ENCODE measurements at regions not wholly inside any gene's neighbourhood (a gene's known extent, or its start where the extent isn't known, plus 50 kb on each side); places are given as distances from the start of the nearest gene placed in this dataset.

DNA sequence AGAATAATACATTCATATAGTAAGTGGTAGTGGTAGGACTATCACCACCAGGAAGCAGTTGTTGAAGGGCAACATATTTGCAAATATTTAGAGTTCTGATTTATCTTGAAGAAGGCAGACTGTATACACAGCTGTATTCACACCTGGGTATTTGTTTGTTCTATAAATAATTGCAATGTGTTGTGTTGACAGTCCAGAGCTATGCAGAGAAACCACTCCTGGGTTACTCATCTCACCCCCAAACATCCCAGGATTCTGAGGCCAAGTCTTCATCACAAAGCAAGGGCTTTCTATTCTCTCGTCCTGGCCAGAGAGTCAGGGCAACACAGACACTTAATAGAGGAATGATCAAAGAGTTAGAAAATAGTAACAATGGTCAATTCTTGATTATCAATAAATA lies 102.1 kb upstream of the FAT3 start:
- no peak for TF ChIP-seq CTCF (conservative IDR thresholded peaks at IDR 0.05; ENCODE audit: low read depth, low read length)
- no peak overlapping the region for H3K27ac ChIP-seq

DNA sequence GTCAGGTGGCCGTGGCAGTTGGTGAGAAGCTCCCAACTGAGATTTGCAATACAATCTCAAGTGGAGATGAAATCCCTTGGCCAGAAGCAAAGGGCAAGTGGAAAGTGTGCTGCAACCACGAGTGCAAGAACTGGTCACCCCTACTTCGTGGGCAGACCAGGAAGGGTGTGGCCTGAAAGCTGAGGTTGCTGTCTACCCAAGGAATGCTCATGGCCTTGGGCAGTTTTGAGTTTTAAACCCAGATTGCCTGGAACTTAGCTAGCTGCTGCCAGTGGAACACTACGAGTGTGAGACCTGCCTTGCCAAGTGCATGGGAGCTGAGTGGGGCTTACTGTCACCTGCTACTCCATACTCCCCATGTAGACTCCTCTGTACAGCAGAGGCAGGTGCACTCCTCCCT lies 113.3 kb upstream of the FAT3 start:
- Histone ChIP-seq H3K36me3 (ENCODE audit: insufficient read depth) (no peaks in the 10 kb centered on the region), H4K20me1 (ENCODE audit: insufficient read depth) (no peaks in the 10 kb centered on the region), H3K27ac (no peak overlapping the region), H3K27me3 (ENCODE audit: insufficient read depth, low read depth) (no peaks in the 10 kb centered on the region), H3K4me1 (ENCODE audit: low read depth, poor library complexity, severe bottlenecking) (no peaks in the 10 kb centered on the region), H2AFZ (ENCODE audit: low read depth) (no peak overlapping the region), H3K4me3 (IDR thresholded peaks at IDR 0.05; ENCODE audit: insufficient read depth, low read depth, low read length) (no peak overlapping the region), H3K79me2 (ENCODE audit: insufficient read depth, low read depth) (no peaks in the 10 kb centered on the region), H3K9ac (no peak overlapping the region), H3K4me2 (no peak overlapping the region)
- no peak for TF ChIP-seq CTCF (conservative IDR thresholded peaks at IDR 0.05; ENCODE audit: low read depth, low read length)

More for the DNA sequence above, 102.1 kb upstream of the FAT3 start:
- Histone ChIP-seq H2AFZ (ENCODE audit: low read depth) (no peak overlapping the region), H3K9ac (no peak overlapping the region), H4K20me1 (ENCODE audit: insufficient read depth) (no peaks in the 10 kb centered on the region), H3K79me2 (ENCODE audit: insufficient read depth, low read depth) (no peaks in the 10 kb centered on the region), H3K4me1 (ENCODE audit: low read depth, poor library complexity, severe bottlenecking) (no peaks in the 10 kb centered on the region), H3K36me3 (ENCODE audit: insufficient read depth) (no peaks in the 10 kb centered on the region), H3K27me3 (ENCODE audit: insufficient read depth, low read depth) (no peaks in the 10 kb centered on the region), H3K4me2 (no peak overlapping the region), H3K4me3 (IDR thresholded peaks at IDR 0.05; ENCODE audit: insufficient read depth, low read depth, low read length) (no peak overlapping the region)

GRCh38 chr11:92109466-92109865 lies 115.2 kb upstream of the FAT3 start:
- H3K27me3 ChIP-seq (ENCODE audit: insufficient read depth, low read depth), result no peaks in the 10 kb centered on the region
- no peaks in the 10 kb centered on the region for H3K36me3 ChIP-seq (ENCODE audit: insufficient read depth)
- no peak for TF ChIP-seq CTCF (conservative IDR thresholded peaks at IDR 0.05; ENCODE audit: low read depth, low read length)
- no peak overlapping the region for H3K4me3 ChIP-seq (IDR thresholded peaks at IDR 0.05; ENCODE audit: insufficient read depth, low read depth, low read length)
- no peaks in the 10 kb centered on the region for H3K79me2 ChIP-seq (ENCODE audit: insufficient read depth, low read depth)
- H4K20me1 ChIP-seq (ENCODE audit: insufficient read depth), result no peaks in the 10 kb centered on the region
- H3K4me1 ChIP-seq (ENCODE audit: low read depth, poor library complexity, severe bottlenecking), result no peaks in the 10 kb centered on the region
- no peak overlapping the region for H3K27ac ChIP-seq
- no peak overlapping the region for H3K4me2 ChIP-seq
- no peak overlapping the region for H3K9ac ChIP-seq
- H2AFZ ChIP-seq (ENCODE audit: low read depth), result no peak overlapping the region

GRCh38 chr11:92107331-92107730 lies 117.3 kb upstream of the FAT3 start:
- H2AFZ ChIP-seq (ENCODE audit: low read depth), result no peak overlapping the region
- TF ChIP-seq CTCF (conservative IDR thresholded peaks at IDR 0.05; ENCODE audit: low read depth, low read length), result no peak
- H3K4me3 ChIP-seq (IDR thresholded peaks at IDR 0.05; ENCODE audit: insufficient read depth, low read depth, low read length), result no peak overlapping the region
- H3K36me3 ChIP-seq (ENCODE audit: insufficient read depth), result no peaks in the 10 kb centered on the region
- no peaks in the 10 kb centered on the region for H4K20me1 ChIP-seq (ENCODE audit: insufficient read depth)
- H3K4me2 ChIP-seq, result no peak overlapping the region
- no peaks in the 10 kb centered on the region for H3K27me3 ChIP-seq (ENCODE audit: insufficient read depth, low read depth)
- no peak overlapping the region for H3K27ac ChIP-seq
- no peaks in the 10 kb centered on the region for H3K79me2 ChIP-seq (ENCODE audit: insufficient read depth, low read depth)
- H3K4me1 ChIP-seq (ENCODE audit: low read depth, poor library complexity, severe bottlenecking), result no peaks in the 10 kb centered on the region
- H3K9ac ChIP-seq, result no peak overlapping the region

DNA sequence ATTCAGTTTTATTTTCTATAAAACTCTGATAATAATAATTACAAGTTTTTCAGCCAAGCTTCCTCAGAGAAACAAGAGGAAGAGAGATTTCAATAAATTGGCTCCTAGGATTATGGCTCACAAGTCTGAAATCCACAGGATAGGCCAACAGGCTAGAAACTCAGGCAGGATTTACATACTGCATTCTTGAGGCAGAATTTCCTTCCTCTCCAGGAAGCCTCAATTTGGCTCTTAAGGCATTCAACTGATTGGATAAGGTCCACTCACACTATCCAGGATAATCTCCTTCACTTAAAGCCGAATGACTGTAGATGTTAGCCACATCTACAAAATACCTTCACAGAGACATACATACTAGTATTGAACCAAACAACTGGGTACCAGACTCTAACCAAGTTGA lies 120.3 kb upstream of the FAT3 start:
- Histone ChIP-seq H3K79me2 (ENCODE audit: insufficient read depth, low read depth) (no peaks in the 10 kb centered on the region), H3K36me3 (ENCODE audit: insufficient read depth) (no peaks in the 10 kb centered on the region), H3K4me2 (no peak overlapping the region), H4K20me1 (ENCODE audit: insufficient read depth) (no peaks in the 10 kb centered on the region), H3K27me3 (ENCODE audit: insufficient read depth, low read depth) (no peaks in the 10 kb centered on the region), H3K4me3 (IDR thresholded peaks at IDR 0.05; ENCODE audit: insufficient read depth, low read depth, low read length) (no peak overlapping the region), H3K4me1 (ENCODE audit: low read depth, poor library complexity, severe bottlenecking) (no peaks in the 10 kb centered on the region), H3K9ac (no peak overlapping the region), H3K27ac (no peak overlapping the region), H2AFZ (ENCODE audit: low read depth) (no peak overlapping the region)
- TF ChIP-seq CTCF (conservative IDR thresholded peaks at IDR 0.05; ENCODE audit: low read depth, low read length), result no peak
